Osteoblast (primary cell): ENCODE measurements at regions not wholly inside any gene's neighbourhood (a gene's known extent, or its start where the extent isn't known, plus 50 kb on each side); places are given as distances from the start of the nearest gene placed in this dataset.

ENCODE experiments used
- DNase-seq: peaks from one replicate; pipeline ENCODE4 v3.0.0; 2011; ENCODE audit warnings: low spot score, mixed read lengths; ENCODE audit not compliant: insufficient read length; ENCODE audit errors: missing footprints
- H2AFZ ChIP-seq: 2 replicates; pipeline ENCODE4 v1.6.0; 2011; ENCODE audit warnings: mild to moderate bottlenecking, low read length
- H3K27ac ChIP-seq: 2 replicates; pipeline ENCODE4 v1.5.1; 2011; ENCODE audit warnings: mild to moderate bottlenecking, low read depth, low read length, moderate library complexity
- H3K27me3 ChIP-seq: 2 replicates; pipeline ENCODE4 v1.6.0; 2012; ENCODE audit warnings: mild to moderate bottlenecking, control low read depth, inconsistent platforms, low read length, moderate library complexity; ENCODE audit not compliant: insufficient read depth
- H3K36me3 ChIP-seq: 2 replicates; pipeline ENCODE4 v1.5.1; 2011; ENCODE audit warnings: mild to moderate bottlenecking, low read length, control low read depth, moderate library complexity; ENCODE audit not compliant: insufficient read depth
- H3K4me1 ChIP-seq: 2 replicates; pipeline ENCODE4 v1.5.1; 2011; ENCODE audit warnings: mild to moderate bottlenecking, low read length, control low read depth, moderate library complexity; ENCODE audit not compliant: insufficient read depth
- H3K4me2 ChIP-seq: 2 replicates; pipeline ENCODE4 v1.6.0; 2011; ENCODE audit warnings: mild to moderate bottlenecking, low read length; ENCODE audit not compliant: insufficient read depth
- H3K4me3 ChIP-seq: fragments of 200-600 bp; sonication (generic); 3 replicates; pipeline ENCODE4 v1.5.1; 2012; ENCODE audit warnings: mild to moderate bottlenecking, low read length, inconsistent platforms; ENCODE audit not compliant: insufficient read depth
- H3K79me2 ChIP-seq: 2 replicates; pipeline ENCODE4 v1.6.0; 2012; ENCODE audit warnings: mild to moderate bottlenecking, low read length, control low read depth, inconsistent platforms; ENCODE audit not compliant: insufficient read depth
- H3K9me3 ChIP-seq: 2 replicates; pipeline ENCODE4 v1.5.1; 2011; ENCODE audit warnings: low read depth, low read length, control low read depth
- H4K20me1 ChIP-seq: 2 replicates; pipeline ENCODE4 v1.6.0; 2012; ENCODE audit warnings: mild to moderate bottlenecking, low read length, control low read depth; ENCODE audit not compliant: insufficient read depth
- TF ChIP-seq, protein P1 (sequence below): IDR thresholded peaks from 2 replicates; pipeline ENCODE4 v1.5.1; 2011; ENCODE audit warnings: mild to moderate bottlenecking, low read depth, low read length, moderate library complexity; ENCODE audit errors: extremely low read depth

DNA sequence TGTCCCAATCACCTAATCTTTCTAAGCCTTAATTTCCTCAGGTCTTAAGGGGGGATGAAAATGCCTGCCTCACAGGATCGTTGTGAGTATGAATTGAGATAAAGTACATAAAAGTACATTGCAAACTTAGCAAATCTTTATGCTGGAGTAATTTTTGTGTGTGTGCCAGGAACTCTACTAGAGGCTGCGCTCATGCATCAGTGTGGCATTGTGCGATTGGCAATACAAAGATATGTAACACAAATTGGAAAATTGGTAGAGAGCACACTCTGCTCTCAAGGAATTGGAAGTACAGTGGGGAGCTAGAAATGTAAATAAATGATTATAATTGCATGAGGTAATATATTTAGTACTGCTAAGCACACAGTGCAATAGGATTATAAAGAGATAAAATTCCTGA is 398.3 kb downstream of the DUSP10 start:
- no peaks in the 10 kb centered on the region for H3K79me2 ChIP-seq
- peaks cover 8% of the 10 kb centered on the region for H3K4me1 ChIP-seq
- TF ChIP-seq, protein P1, sequence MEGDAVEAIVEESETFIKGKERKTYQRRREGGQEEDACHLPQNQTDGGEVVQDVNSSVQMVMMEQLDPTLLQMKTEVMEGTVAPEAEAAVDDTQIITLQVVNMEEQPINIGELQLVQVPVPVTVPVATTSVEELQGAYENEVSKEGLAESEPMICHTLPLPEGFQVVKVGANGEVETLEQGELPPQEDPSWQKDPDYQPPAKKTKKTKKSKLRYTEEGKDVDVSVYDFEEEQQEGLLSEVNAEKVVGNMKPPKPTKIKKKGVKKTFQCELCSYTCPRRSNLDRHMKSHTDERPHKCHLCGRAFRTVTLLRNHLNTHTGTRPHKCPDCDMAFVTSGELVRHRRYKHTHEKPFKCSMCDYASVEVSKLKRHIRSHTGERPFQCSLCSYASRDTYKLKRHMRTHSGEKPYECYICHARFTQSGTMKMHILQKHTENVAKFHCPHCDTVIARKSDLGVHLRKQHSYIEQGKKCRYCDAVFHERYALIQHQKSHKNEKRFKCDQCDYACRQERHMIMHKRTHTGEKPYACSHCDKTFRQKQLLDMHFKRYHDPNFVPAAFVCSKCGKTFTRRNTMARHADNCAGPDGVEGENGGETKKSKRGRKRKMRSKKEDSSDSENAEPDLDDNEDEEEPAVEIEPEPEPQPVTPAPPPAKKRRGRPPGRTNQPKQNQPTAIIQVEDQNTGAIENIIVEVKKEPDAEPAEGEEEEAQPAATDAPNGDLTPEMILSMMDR = no peak
- H3K27me3 ChIP-seq = no peaks in the 10 kb centered on the region
- no peak overlapping the region for H2AFZ ChIP-seq
- H3K4me2 ChIP-seq = no peak overlapping the region
- H3K27ac ChIP-seq = no peak overlapping the region
- no peak for DNase-seq
- H3K4me3 ChIP-seq = no peak overlapping the region
- no peaks in the 10 kb centered on the region for H3K9me3 ChIP-seq
- no peaks in the 10 kb centered on the region for H3K36me3 ChIP-seq
- no peaks in the 10 kb centered on the region for H4K20me1 ChIP-seq

DNA sequence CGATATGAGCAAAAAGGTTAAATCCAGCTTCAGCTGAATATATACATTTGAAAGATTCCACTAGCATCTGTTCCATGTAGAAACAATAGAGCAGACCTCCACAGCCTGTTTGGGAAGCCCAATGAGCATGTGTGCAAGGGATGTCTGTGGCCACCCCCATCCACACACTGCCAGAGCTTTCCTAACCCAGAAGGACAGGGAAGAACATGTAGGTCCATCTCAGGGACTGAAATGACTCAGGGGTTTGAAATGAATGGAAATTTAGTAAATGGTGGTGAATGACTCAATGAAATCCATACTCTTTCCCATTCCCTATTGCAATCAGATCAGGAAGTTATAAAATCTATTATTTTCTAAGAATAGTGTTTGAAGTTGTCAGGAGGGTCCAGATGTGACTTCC is 397.2 kb downstream of the DUSP10 start:
- Histone ChIP-seq H2AFZ (no peak overlapping the region), H4K20me1 (no peaks in the 10 kb centered on the region)

DNA sequence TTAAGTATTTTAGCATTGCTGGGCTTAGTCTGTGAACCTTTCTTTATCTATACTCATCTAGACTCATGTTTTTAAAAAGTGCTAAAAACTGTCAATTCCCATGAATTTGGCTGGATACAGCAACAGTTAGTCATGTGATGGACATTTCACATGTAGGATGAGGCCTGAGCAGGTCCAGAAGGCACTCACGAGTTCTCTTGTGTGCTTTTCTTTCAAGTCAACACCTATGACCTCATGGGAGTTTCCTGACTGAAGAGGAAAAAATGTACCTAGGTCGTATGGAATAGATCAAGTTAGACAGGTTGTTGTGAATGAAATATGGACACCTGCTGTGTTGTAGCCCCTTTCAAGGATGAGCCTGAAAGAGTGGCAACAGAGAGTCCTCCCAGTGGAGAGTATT is 394.2 kb downstream of the DUSP10 start:
- H3K27ac ChIP-seq = no peak overlapping the region
- H3K4me2 ChIP-seq = no peak overlapping the region
- H4K20me1 ChIP-seq = no peaks in the 10 kb centered on the region
- no peak overlapping the region for H2AFZ ChIP-seq
- no peaks in the 10 kb centered on the region for H3K36me3 ChIP-seq
- TF ChIP-seq, protein P1 = no peak
- H3K27me3 ChIP-seq = no peaks in the 10 kb centered on the region
- H3K4me1 ChIP-seq = peaks cover 8% of the 10 kb centered on the region
- no peaks in the 10 kb centered on the region for H3K79me2 ChIP-seq
- H3K9me3 ChIP-seq = no peaks in the 10 kb centered on the region
- no peak for DNase-seq
- H3K4me3 ChIP-seq = no peak overlapping the region

More for the DNA sequence above, 397.2 kb downstream of the DUSP10 start:
- Histone ChIP-seq H3K9me3 (no peaks in the 10 kb centered on the region), H3K79me2 (no peaks in the 10 kb centered on the region), H3K27me3 (no peaks in the 10 kb centered on the region), H3K4me3 (no peak overlapping the region), H3K36me3 (no peaks in the 10 kb centered on the region), H3K4me2 (no peak overlapping the region), H3K4me1 (peaks cover 8% of the 10 kb centered on the region), H3K27ac (no peak overlapping the region)
- TF ChIP-seq, protein P1 = no peak
- no peak for DNase-seq

DNA sequence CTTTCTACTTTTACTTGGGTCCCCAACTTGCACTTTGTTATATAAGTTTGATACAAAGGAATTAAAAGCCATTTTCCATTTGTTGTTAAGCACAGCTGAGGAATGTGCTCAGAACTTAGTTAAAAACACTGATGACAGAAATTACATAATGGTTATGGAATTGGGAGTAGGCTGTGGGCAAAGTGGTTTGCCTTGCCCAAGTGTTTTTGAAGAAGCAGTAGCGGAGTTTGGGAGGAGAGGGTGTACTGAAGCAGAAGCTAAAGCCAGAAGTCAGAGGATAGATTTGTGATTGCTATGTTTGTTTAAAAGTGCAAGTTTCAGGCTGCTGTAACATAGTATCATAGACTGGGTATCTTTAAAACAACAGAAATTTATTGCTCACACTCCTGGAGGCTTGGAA is 391.8 kb downstream of the DUSP10 start:
- TF ChIP-seq, protein P1 = no peak
- peaks cover under 1% of the 10 kb centered on the region for H3K4me1 ChIP-seq
- no peak overlapping the region for H3K27ac ChIP-seq
- DNase-seq = no peak
- no peaks in the 10 kb centered on the region for H3K27me3 ChIP-seq
- no peak overlapping the region for H3K4me2 ChIP-seq
- no peaks in the 10 kb centered on the region for H4K20me1 ChIP-seq
- no peaks in the 10 kb centered on the region for H3K36me3 ChIP-seq
- H2AFZ ChIP-seq = no peak overlapping the region
- no peaks in the 10 kb centered on the region for H3K9me3 ChIP-seq
- H3K79me2 ChIP-seq = no peaks in the 10 kb centered on the region
- no peak overlapping the region for H3K4me3 ChIP-seq
